ENCODE measurements at regions not wholly inside any gene's neighbourhood (a gene's known extent, or its start where the extent isn't known, plus 50 kb on each side); places are given as distances from the start of the nearest gene placed in this dataset.

- TF ChIP-seq CTCF (IDR thresholded peaks at IDR 0.05) (no peak), POLR2A (IDR thresholded peaks at IDR 0.05) (no peak)
Observed at GRCh38 chr20:7004801-7005200, 237.3 kb downstream of the BMP2 start.
